HUES48 (cell line): ENCODE measurements at regions not wholly inside any gene's neighbourhood (a gene's known extent, or its start where the extent isn't known, plus 50 kb on each side); places are given as distances from the start of the nearest gene placed in this dataset.
"Not testable (repeated sequence)": the region's sequence is repeated elsewhere in the genome, so short reads cannot be mapped to it uniquely, and the experiment has no call there.

Source experiments
- H3K27ac ChIP-seq: one replicate; pipeline ENCODE4 v1.7.0; 2013; ENCODE audit warnings: low read depth, low read length, inconsistent platforms
- H3K27me3 ChIP-seq: 2 replicates; pipeline ENCODE4 v1.6.1; 2013; ENCODE audit warnings: mild to moderate bottlenecking, low read length; ENCODE audit not compliant: control insufficient read depth, insufficient read depth
- H3K36me3 ChIP-seq: 2 replicates; pipeline ENCODE4 v1.6.1; 2013; ENCODE audit warnings: low read length; ENCODE audit not compliant: control insufficient read depth, insufficient read depth
- H3K4me1 ChIP-seq: 2 replicates; pipeline ENCODE4 v1.6.1; 2013; ENCODE audit warnings: mild to moderate bottlenecking, low read length; ENCODE audit not compliant: control insufficient read depth, insufficient read depth
- H3K4me3 ChIP-seq: 2 replicates; pipeline ENCODE4 v1.5.1; 2013; ENCODE audit warnings: mild to moderate bottlenecking, low read depth, low read length
- H3K9ac ChIP-seq: 2 replicates; pipeline ENCODE4 v1.6.1; 2013; ENCODE audit warnings: mild to moderate bottlenecking, low read depth, low read length, moderate library complexity
- H3K9me3 ChIP-seq: 2 replicates; pipeline ENCODE4 v1.6.1; 2013; ENCODE audit warnings: low read length; ENCODE audit not compliant: control insufficient read depth, insufficient read depth

GRCh38 chr12:76292891-76293290, 55.3 kb downstream of the BBS10 start:
- not testable (repeated sequence) for H3K27me3 ChIP-seq, H3K9ac ChIP-seq, H3K27ac ChIP-seq, H3K4me1 ChIP-seq, H3K9me3 ChIP-seq, H3K4me3 ChIP-seq, H3K36me3 ChIP-seq

DNA sequence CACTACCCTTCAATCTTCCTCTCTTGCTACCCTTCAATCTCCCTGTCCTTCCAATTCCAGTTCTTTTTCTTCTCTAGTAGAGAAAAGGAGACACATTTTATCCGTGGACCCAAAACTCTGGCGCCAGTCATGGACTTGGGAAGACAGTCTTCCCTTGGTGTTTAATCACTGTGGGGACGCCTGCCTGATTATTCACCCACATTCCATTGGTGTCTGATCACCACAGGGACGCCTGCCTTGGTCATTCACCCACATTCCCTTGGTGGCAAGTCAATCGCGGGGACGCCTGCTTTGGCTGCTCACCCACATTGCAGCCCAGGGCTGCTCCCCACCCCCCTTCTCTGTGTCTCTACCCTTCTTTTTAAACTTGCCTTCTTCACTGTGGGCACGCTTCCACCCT, 55.9 kb downstream of the BBS10 start:
- not testable (repeated sequence) for H3K4me1 ChIP-seq, H3K9me3 ChIP-seq, H3K9ac ChIP-seq, H3K27ac ChIP-seq, H3K4me3 ChIP-seq, H3K36me3 ChIP-seq, H3K27me3 ChIP-seq

GRCh38 chr12:76290963-76291859, 57.0 kb downstream of the BBS10 start:
- H3K4me1 ChIP-seq = no peaks in the 10 kb centered on the region
- H3K9me3 ChIP-seq = 0 out of 2 replicates have a peak, but pooled peaks cover 3% of the 10 kb centered on the region
- H3K27ac ChIP-seq = no peak overlapping the region
- no peaks in the 10 kb centered on the region for H3K27me3 ChIP-seq
- H3K4me3 ChIP-seq = no peak overlapping the region
- H3K36me3 ChIP-seq = no peaks in the 10 kb centered on the region
- H3K9ac ChIP-seq = no peak overlapping the region

DNA sequence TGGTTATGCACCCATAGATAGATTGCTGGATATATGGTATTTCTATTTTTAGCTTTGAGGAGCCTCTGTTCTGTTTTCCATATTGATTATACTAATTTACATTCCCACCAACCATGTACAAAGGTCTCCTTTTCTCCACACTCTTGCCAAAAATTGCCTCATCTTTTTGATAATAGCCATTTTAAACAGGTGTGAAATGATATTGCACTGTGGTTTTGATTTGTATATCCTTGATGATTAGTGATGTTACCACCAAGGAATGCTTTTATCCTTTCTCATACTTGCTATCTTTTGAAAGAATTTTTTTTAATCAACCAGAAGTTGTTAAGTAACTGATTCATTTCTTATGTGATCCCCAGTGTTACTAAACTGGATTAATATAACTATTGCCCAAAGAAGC, 60.0 kb downstream of the BBS10 start:
- Histone ChIP-seq H3K9me3 (0 out of 2 replicates have a peak, but pooled peaks cover 3% of the 10 kb centered on the region), H3K27me3 (no peaks in the 10 kb centered on the region), H3K4me1 (peaks cover 10% of the 10 kb centered on the region), H3K4me3 (no peak overlapping the region), H3K9ac (no peak overlapping the region), H3K36me3 (no peaks in the 10 kb centered on the region), H3K27ac (no peak overlapping the region)

DNA sequence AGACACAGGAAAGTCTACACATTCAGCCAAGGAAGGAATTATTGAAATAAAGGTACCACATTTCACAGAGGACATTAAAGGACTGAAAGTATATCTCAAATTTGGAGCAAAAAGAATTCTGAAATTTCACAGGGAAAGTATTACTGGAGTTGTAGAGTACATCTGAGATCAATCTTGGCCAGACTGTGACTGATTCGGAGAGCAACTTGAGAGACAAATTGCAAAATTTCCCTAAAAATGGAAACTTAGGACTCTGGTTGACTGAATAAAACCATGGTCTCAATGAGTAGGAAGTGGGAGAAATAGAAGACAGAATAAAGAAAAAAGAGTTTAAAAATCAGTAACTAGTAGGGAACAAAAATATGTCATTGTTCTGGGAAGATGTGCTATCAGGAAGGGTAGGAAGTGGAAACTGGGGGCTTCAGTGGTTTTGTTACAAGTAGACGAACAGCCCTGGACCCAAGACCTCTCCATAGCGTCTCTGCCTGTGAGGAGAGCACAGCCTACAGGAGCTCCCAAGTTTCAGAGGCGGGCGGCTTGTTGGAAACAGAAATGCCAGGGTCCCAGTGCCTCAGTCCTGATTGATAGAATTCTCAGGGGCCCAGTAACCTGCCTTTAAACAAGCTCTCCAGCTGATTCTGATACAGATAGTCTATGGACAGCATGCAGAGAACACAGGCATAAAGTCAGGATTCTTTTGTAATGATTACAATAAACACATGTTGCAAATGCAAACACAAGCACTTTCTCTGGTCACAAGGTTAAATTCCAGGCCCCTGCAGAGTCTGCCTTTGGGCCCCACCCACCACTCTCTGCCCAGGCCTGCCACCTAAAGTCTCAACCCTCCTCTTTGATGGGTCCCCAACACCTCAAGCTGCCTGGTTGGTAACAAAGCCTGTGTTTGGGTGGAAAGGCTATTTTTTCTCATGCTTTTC, 63.1 kb downstream of the BBS10 start:
- H3K4me1 ChIP-seq = peaks cover 18% of the 10 kb centered on the region
- no peak overlapping the region for H3K4me3 ChIP-seq
- no peak overlapping the region for H3K27ac ChIP-seq
- H3K27me3 ChIP-seq = no peaks in the 10 kb centered on the region
- H3K9ac ChIP-seq = no peak overlapping the region
- no peaks in the 10 kb centered on the region for H3K9me3 ChIP-seq
- no peaks in the 10 kb centered on the region for H3K36me3 ChIP-seq

GRCh38 chr12:76282744-76283143, 65.5 kb downstream of the BBS10 start:
- Histone ChIP-seq H3K9ac (no peak overlapping the region), H3K4me1 (peaks cover 25% of the 10 kb centered on the region), H3K27me3 (no peaks in the 10 kb centered on the region), H3K9me3 (no peaks in the 10 kb centered on the region), H3K27ac (no peak overlapping the region), H3K4me3 (no peak overlapping the region), H3K36me3 (no peaks in the 10 kb centered on the region)

DNA sequence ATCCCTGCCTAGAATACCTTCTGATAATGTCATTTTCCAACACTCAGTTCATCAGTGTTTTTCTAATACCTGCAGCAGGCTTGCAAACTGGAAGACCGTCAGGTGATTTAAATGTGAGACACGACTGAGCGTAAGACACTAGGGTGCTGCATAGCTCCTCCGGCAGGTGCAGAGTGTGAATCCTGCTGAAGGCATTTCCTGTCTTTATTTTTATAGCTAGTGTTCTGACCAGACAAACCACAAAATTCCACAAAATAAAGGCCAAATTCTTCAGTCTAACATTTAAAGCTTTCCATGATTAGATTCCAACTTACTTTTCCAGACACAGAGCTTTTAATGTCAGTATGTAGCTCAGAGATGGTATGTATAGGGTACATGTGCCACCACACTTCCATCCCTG, 70.7 kb downstream of the BBS10 start:
- Histone ChIP-seq H3K27ac (no peak overlapping the region), H3K9me3 (no peaks in the 10 kb centered on the region), H3K36me3 (no peaks in the 10 kb centered on the region), H3K4me1 (peaks cover 15% of the 10 kb centered on the region), H3K4me3 (no peak overlapping the region), H3K9ac (no peak overlapping the region), H3K27me3 (no peaks in the 10 kb centered on the region)

- Histone ChIP-seq H3K4me1 (peaks cover 17% of the 10 kb centered on the region), H3K9me3 (no peaks in the 10 kb centered on the region), H3K4me3 (no peak overlapping the region), H3K27ac (no peak overlapping the region), H3K36me3 (no peaks in the 10 kb centered on the region), H3K27me3 (no peaks in the 10 kb centered on the region), H3K9ac (no peak overlapping the region)
Measured at GRCh38 chr12:76276499-76277151, 71.6 kb downstream of the BBS10 start.

GRCh38 chr12:76275511-76276093, 72.6 kb downstream of the BBS10 start:
- Histone ChIP-seq H3K27me3 (no peaks in the 10 kb centered on the region), H3K9ac (no peak overlapping the region), H3K4me3 (no peak overlapping the region), H3K4me1 (peaks cover 17% of the 10 kb centered on the region), H3K9me3 (no peaks in the 10 kb centered on the region), H3K27ac (no peak overlapping the region), H3K36me3 (no peaks in the 10 kb centered on the region)

GRCh38 chr12:76274420-76275083, 73.7 kb downstream of the BBS10 start:
- peaks cover 6% of the 10 kb centered on the region for H3K4me1 ChIP-seq
- H3K36me3 ChIP-seq = no peaks in the 10 kb centered on the region
- H3K9ac ChIP-seq = no peak overlapping the region
- H3K4me3 ChIP-seq = no peak overlapping the region
- no peaks in the 10 kb centered on the region for H3K27me3 ChIP-seq
- no peak overlapping the region for H3K27ac ChIP-seq
- no peaks in the 10 kb centered on the region for H3K9me3 ChIP-seq
